Activated CD4-positive, alpha-beta T cell treated with anti-CD3 and anti-CD28 coated beads, Interleukin-2, amount 50 U/mL, for 1 hour (primary cell): ENCODE measurements at regions not wholly inside any gene's neighbourhood (a gene's known extent, or its start where the extent isn't known, plus 50 kb on each side); places are given as distances from the start of the nearest gene placed in this dataset.
A peak's percentile ranks its signal among the peaks of the same experiment; 100 is the strongest.

Experiments
- DNase-seq: peaks from one replicate; pipeline ENCODE4 v3.0.0-alpha.2; 2020

GRCh38 chr7:25830215-25830614 is 321.8 kb upstream of the NFE2L3 start:
- DNase-seq: no peak

GRCh38 chr7:25831062-25831691 is 320.8 kb upstream of the NFE2L3 start:
- DNase-seq: no peak

- DNase-seq: no peak
Measured at GRCh38 chr7:25831831-25832411, 320.1 kb upstream of the NFE2L3 start.

- DNase-seq: no peak
Measured at GRCh38 chr7:25832456-25832855, 319.5 kb upstream of the NFE2L3 start.

GRCh38 chr7:25832929-25833328 is 319.1 kb upstream of the NFE2L3 start:
- DNase-seq: no peak

GRCh38 chr7:25834050-25834449 is 317.9 kb upstream of the NFE2L3 start:
- DNase-seq: no peak

- no peak for DNase-seq
Measured at GRCh38 chr7:25835197-25835596, 316.8 kb upstream of the NFE2L3 start.

GRCh38 chr7:25839084-25839769 is 312.8 kb upstream of the NFE2L3 start:
- DNase-seq: no peak

GRCh38 chr7:25840209-25840792 is 311.7 kb upstream of the NFE2L3 start:
- DNase-seq: no peak

GRCh38 chr7:25841575-25841974 is 310.4 kb upstream of the NFE2L3 start:
- no peak for DNase-seq

- no peak for DNase-seq
Measured at GRCh38 chr7:25842201-25842733, 309.7 kb upstream of the NFE2L3 start.

GRCh38 chr7:25843467-25843866 is 308.5 kb upstream of the NFE2L3 start:
- no peak for DNase-seq

GRCh38 chr7:25844102-25844870 is 307.7 kb upstream of the NFE2L3 start:
- no peak for DNase-seq

GRCh38 chr7:25845464-25845863 is 306.5 kb upstream of the NFE2L3 start:
- no peak for DNase-seq

- DNase-seq: no peak
Measured at GRCh38 chr7:25846722-25847121, 305.3 kb upstream of the NFE2L3 start.

- DNase-seq: no peak
Measured at GRCh38 chr7:25847336-25848070, 304.5 kb upstream of the NFE2L3 start.

- DNase-seq: no peak
Measured at GRCh38 chr7:25849500-25850184, 302.4 kb upstream of the NFE2L3 start.

GRCh38 chr7:25850216-25850615 is 301.8 kb upstream of the NFE2L3 start:
- no peak for DNase-seq

- DNase-seq: no peak
Measured at GRCh38 chr7:25850735-25851134, 301.3 kb upstream of the NFE2L3 start.

- DNase-seq: peak; percentile 55
Measured at GRCh38 chr7:25851332-25852210, 300.4 kb upstream of the NFE2L3 start.
